CD14-positive monocyte (primary cell): ENCODE measurements at regions not wholly inside any gene's neighbourhood (a gene's known extent, or its start where the extent isn't known, plus 50 kb on each side); places are given as distances from the start of the nearest gene placed in this dataset.

Source experiments
- DNase-seq, 3 donors: peaks; one replicate each; pipeline ENCODE4 v3.0.0-alpha.2; 2011 to 2022
- H2AFZ ChIP-seq: 2 replicates; pipeline ENCODE4 v1.6.0; 2012; ENCODE audit warnings: mild to moderate bottlenecking, low read depth, low read length, inconsistent platforms; ENCODE audit not compliant: insufficient read depth, poor library complexity, severe bottlenecking
- H3K27ac ChIP-seq, 2 donors: 1 replicate in 1 of 2; 2 replicates in 1 of 2; pipeline ENCODE4 v1.5.1; 2012 to 2013; ENCODE audit warnings: low read length in 2 of 2, control low read depth in 1 of 2, inconsistent platforms in 1 of 2, low read depth in 1 of 2, mild to moderate bottlenecking in 1 of 2
- H3K27me3 ChIP-seq, 2 donors: one replicate each; pipeline versions ENCODE4 v1.6.0 to v1.6.1; 2011 to 2013; ENCODE audit warnings: low read length in 2 of 2; ENCODE audit not compliant: control insufficient read depth in 2 of 2, insufficient read depth in 2 of 2
- H3K36me3 ChIP-seq, 2 donors: replicated peaks in 1 of 2; 1 replicate in 1 of 2; 2 replicates in 1 of 2; pipeline versions ENCODE4 v1.5.1 to v1.6.1; 2012 to 2013; ENCODE audit warnings: low read length in 2 of 2, control low read depth in 1 of 2, inconsistent platforms in 1 of 2, mild to moderate bottlenecking in 1 of 2; ENCODE audit not compliant: insufficient read depth in 2 of 2, control insufficient read depth in 1 of 2
- H3K4me1 ChIP-seq, 2 donors: 1 replicate in 1 of 2; 2 replicates in 1 of 2; pipeline versions ENCODE4 v1.5.1 to v1.6.1; 2012 to 2013; ENCODE audit warnings: low read length in 2 of 2, control low read depth in 1 of 2, inconsistent platforms in 1 of 2, mild to moderate bottlenecking in 1 of 2, moderate library complexity in 1 of 2; ENCODE audit not compliant: insufficient read depth in 2 of 2, control insufficient read depth in 1 of 2
- H3K4me2 ChIP-seq: replicated peaks from 2 replicates; pipeline ENCODE3; 2012; ENCODE audit warnings: low read length, moderate library complexity, mild to moderate bottlenecking; ENCODE audit not compliant: poor library complexity, severe bottlenecking; ENCODE audit errors: extremely low read depth
- H3K4me3 ChIP-seq, 3 experiments: fragments of 200-600 bp in 1 of 3; sonication (generic) in 1 of 3; replicated peaks in 1 of 3; 1 replicate in 2 of 3; 2 replicates in 1 of 3; pipeline ENCODE4 v1.5.1; 2011 to 2013; ENCODE audit warnings: low read length in 3 of 3, mild to moderate bottlenecking in 3 of 3, control low read depth in 2 of 3, low read depth in 2 of 3, inconsistent platforms in 1 of 3, moderate library complexity in 1 of 3
- H3K79me2 ChIP-seq: 2 replicates; pipeline ENCODE4 v1.6.0; 2012; ENCODE audit warnings: mild to moderate bottlenecking, control low read depth, inconsistent platforms, low read length, moderate library complexity; ENCODE audit not compliant: insufficient read depth
- H3K9ac ChIP-seq: 2 replicates; pipeline ENCODE4 v1.6.0; 2017; ENCODE audit warnings: low read length, mild to moderate bottlenecking; ENCODE audit not compliant: insufficient read depth, poor library complexity, severe bottlenecking
- H3K9me3 ChIP-seq, 2 donors: replicated peaks in 1 of 2; 1 replicate in 1 of 2; 2 replicates in 1 of 2; pipeline versions ENCODE4 v1.5.1 to v1.6.1; 2012 to 2013; ENCODE audit warnings: low read length in 2 of 2, control low read depth in 1 of 2; ENCODE audit not compliant: control insufficient read depth in 1 of 2, insufficient read depth in 1 of 2
- H4K20me1 ChIP-seq: 2 replicates; pipeline ENCODE4 v1.6.0; 2012; ENCODE audit warnings: mild to moderate bottlenecking, low read length, control low read depth, moderate library complexity; ENCODE audit not compliant: insufficient read depth
- H3K27ac Mint-ChIP-seq, 7 donors: one replicate each; pipeline ENCODE4 v1.8.0; 2020; ENCODE audit warnings: mild to moderate bottlenecking in 7 of 7, mixed read lengths in 7 of 7, moderate library complexity in 6 of 7, inconsistent platforms in 2 of 7
- H3K27me3 Mint-ChIP-seq, 3 donors: one replicate each; pipeline ENCODE4 v1.8.0; 2021 to 2022; ENCODE audit warnings: low read depth in 3 of 3, mild to moderate bottlenecking in 3 of 3, mixed read lengths in 3 of 3, moderate library complexity in 3 of 3, inconsistent platforms in 1 of 3
- H3K36me3 Mint-ChIP-seq, 2 donors: one replicate each; pipeline ENCODE4 v1.8.0; 2020; ENCODE audit warnings: mixed read lengths in 2 of 2, inconsistent platforms in 1 of 2, mild to moderate bottlenecking in 1 of 2
- H3K4me1 Mint-ChIP-seq: one replicate; pipeline ENCODE4 v1.8.0; 2020; ENCODE audit warnings: mild to moderate bottlenecking, mixed read lengths
- H3K4me3 Mint-ChIP-seq, 2 donors: one replicate each; pipeline ENCODE4 v1.8.0; 2020; ENCODE audit warnings: mild to moderate bottlenecking in 2 of 2, mixed read lengths in 2 of 2, moderate library complexity in 1 of 2
- H3K9me3 Mint-ChIP-seq, 7 donors: one replicate each; pipeline ENCODE4 v1.8.0; 2020 to 2022; ENCODE audit warnings: mixed read lengths in 7 of 7, mild to moderate bottlenecking in 6 of 7, moderate library complexity in 6 of 7, inconsistent platforms in 2 of 7
- WGBS: methylation state at CpG from one replicate; pipeline ENCODE4 v1.1.5; 2013; ENCODE audit warnings: missing lambda C conversion rate; ENCODE audit not compliant: insufficient coverage; 5-methylcytosine and 5-hydroxymethylcytosine counted together
- intact Hi-C, 2 donors: fragments of 100-400 bp; cut with micrococcal nuclease; formaldehyde crosslinking; loops; one replicate each; pipeline versions ENCODE4 v1.15.0 to v1.15.1; 2023
- TF ChIP-seq, protein P1 (sequence below): fragments of 200-600 bp; IDR thresholded peaks from one replicate; pipeline ENCODE4 v1.8.0; 2022; ENCODE audit warnings: antibody characterized with exemption, mild to moderate bottlenecking

DNA sequence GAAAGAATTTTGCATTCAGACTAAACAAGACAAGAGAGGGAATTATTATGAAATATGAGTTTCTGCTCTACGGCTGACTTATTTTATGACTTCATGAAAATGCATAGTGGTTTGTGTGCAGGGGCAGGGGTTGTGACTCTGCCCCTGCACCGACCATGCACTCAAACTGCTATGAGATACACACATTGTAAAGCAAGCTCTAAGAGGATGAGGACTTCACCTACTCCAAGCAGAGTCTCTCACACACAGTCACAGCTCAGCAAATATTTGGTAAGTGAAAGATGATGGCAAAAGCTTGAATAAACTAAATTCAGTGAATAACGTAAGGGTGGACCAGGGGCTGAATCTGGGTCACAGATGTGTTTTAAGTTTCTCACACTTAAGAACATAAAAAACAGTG lies 542.9 kb downstream of the PRELID2 start:
- H3K36me3 ChIP-seq: no peaks in the 10 kb centered on the region
- H3K4me1 ChIP-seq: no peaks in the 10 kb centered on the region
- Mint-ChIP-seq H3K4me1 (no peaks in the 10 kb centered on the region), H3K4me3 (no peak overlapping the region), H3K27ac (no peak overlapping the region), H3K9me3 (peaks cover 0 to 6% (median 0%) of the 10 kb centered on the region in 7 donors), H3K27me3 (no peaks in the 10 kb centered on the region), H3K36me3 (no peaks in the 10 kb centered on the region)
- TF ChIP-seq, protein P1, sequence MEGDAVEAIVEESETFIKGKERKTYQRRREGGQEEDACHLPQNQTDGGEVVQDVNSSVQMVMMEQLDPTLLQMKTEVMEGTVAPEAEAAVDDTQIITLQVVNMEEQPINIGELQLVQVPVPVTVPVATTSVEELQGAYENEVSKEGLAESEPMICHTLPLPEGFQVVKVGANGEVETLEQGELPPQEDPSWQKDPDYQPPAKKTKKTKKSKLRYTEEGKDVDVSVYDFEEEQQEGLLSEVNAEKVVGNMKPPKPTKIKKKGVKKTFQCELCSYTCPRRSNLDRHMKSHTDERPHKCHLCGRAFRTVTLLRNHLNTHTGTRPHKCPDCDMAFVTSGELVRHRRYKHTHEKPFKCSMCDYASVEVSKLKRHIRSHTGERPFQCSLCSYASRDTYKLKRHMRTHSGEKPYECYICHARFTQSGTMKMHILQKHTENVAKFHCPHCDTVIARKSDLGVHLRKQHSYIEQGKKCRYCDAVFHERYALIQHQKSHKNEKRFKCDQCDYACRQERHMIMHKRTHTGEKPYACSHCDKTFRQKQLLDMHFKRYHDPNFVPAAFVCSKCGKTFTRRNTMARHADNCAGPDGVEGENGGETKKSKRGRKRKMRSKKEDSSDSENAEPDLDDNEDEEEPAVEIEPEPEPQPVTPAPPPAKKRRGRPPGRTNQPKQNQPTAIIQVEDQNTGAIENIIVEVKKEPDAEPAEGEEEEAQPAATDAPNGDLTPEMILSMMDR: no peak
- no peak overlapping the region for H2AFZ ChIP-seq
- H3K9ac ChIP-seq: no peak overlapping the region
- H3K27ac ChIP-seq: no peak overlapping the region
- no peaks in the 10 kb centered on the region for H3K9me3 ChIP-seq
- DNase-seq: no peak
- H3K4me2 ChIP-seq: no peak overlapping the region
- no peaks in the 10 kb centered on the region for H4K20me1 ChIP-seq
- WGBS: no CpG with 5 or more reads among the region's 3 CpGs
- H3K79me2 ChIP-seq: no peaks in the 10 kb centered on the region
- intact Hi-C loops: no loop called here
- H3K4me3 ChIP-seq: no peak overlapping the region
- H3K27me3 ChIP-seq: no peaks in the 10 kb centered on the region

DNA sequence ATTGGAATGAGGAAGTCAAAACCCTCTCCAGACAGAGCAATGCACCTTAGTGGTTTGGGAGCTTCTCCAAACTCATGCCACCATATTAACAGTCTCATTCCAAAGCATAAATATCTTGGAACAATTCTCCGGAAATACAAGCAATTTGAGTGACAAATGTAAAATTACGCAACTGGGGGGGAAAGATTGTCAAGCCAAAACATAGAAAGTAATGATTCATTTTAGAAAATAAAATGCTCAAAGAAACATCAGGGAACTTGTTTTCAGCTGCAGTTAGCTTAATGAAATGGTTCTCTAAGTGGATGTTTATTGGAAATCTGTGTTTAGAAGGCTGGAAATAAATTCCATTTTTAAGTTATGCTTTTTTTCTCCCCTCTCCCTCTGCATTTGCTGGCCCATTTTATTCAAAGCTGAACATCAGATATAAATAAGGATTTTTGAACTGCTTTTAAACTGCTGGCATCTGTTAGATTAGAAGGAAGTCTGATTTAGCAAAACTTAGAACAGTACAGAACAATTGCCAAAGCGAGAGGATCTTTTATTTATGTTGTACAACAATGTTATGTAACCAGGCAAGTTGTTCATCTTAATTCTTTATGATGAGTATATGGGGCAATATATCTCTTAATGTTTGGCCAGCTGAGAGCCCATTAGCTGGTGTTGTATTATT lies 551.9 kb downstream of the PRELID2 start:
- H3K27ac ChIP-seq: no peak overlapping the region
- Mint-ChIP-seq H3K27ac (no peak overlapping the region), H3K4me1 (no peaks in the 10 kb centered on the region), H3K36me3 (no peaks in the 10 kb centered on the region), H3K9me3 (peaks cover 0 to 2% (median 0%) of the 10 kb centered on the region in 7 donors), H3K4me3 (no peak overlapping the region), H3K27me3 (no peaks in the 10 kb centered on the region)
- H3K4me1 ChIP-seq: no peaks in the 10 kb centered on the region
- WGBS: 60% methylated on average over 1 of the region's 3 CpGs
- no peak overlapping the region for H3K4me2 ChIP-seq
- no peaks in the 10 kb centered on the region for H3K27me3 ChIP-seq
- no peaks in the 10 kb centered on the region for H4K20me1 ChIP-seq
- intact Hi-C loops: no loop called here
- no peak overlapping the region for H3K4me3 ChIP-seq
- H3K36me3 ChIP-seq: no peaks in the 10 kb centered on the region
- H2AFZ ChIP-seq: no peak overlapping the region
- no peaks in the 10 kb centered on the region for H3K9me3 ChIP-seq
- H3K9ac ChIP-seq: no peak overlapping the region
- TF ChIP-seq, protein P1: no peak
- H3K79me2 ChIP-seq: no peaks in the 10 kb centered on the region
- DNase-seq: no peak
